ENCODE measurements at regions not wholly inside any gene's neighbourhood (a gene's known extent, or its start where the extent isn't known, plus 50 kb on each side); places are given as distances from the start of the nearest gene placed in this dataset.

- TF ChIP-seq FOXK1 (CRISPR knock-in tag; IDR thresholded peaks at IDR 0.05): no peak
- TF ChIP-seq ARID4B (CRISPR knock-in tag; IDR thresholded peaks at IDR 0.05; ENCODE audit: borderline replicate concordance): no peak
- no peak for TF ChIP-seq ZNF416 (CRISPR knock-in tag; IDR thresholded peaks at IDR 0.05)
- TF ChIP-seq KAT7 (CRISPR knock-in tag; IDR thresholded peaks at IDR 0.05; ENCODE audit: borderline replicate concordance): no peak
Measured at GRCh38 chr11:13118650-13119049, 109.5 kb downstream of the RASSF10 start (continued).

- Mint-ChIP-seq H3K4me3 (no peak overlapping the region), H3K27me3 (ENCODE audit: low read depth) (peaks cover 5% of the 10 kb centered on the region), H3K9me3 (peaks cover 22% of the 10 kb centered on the region), H3K36me3 (peaks cover 13% of the 10 kb centered on the region), H3K27ac (no peak overlapping the region), H3K4me1 (peaks cover 23% of the 10 kb centered on the region)
- CTCF ChIA-PET: interaction anchor here (1.5 to 3.4 kb wide), 4 partner anchors 91 to 205 kb away, joined by 4 to 14 read pairs (median 6); no protein-coding TSS in a partner anchor
- ATAC-seq (no peak), DNase-seq (ENCODE audit: low spot score) (no peak)
- POLR2A ChIA-PET: no interaction called here
- no peak for TF ChIP-seq ZNF317 (CRISPR knock-in tag; IDR thresholded peaks at IDR 0.05; ENCODE audit: borderline replicate concordance, low read depth)
- no peak for TF ChIP-seq MXD4 (CRISPR knock-in tag; IDR thresholded peaks at IDR 0.05; ENCODE audit: borderline replicate concordance)
- no peak for TF ChIP-seq ZNF425 (CRISPR knock-in tag; conservative IDR thresholded peaks at IDR 0.05)
- no peak for TF ChIP-seq CREM (CRISPR knock-in tag; IDR thresholded peaks at IDR 0.05)
- TF ChIP-seq SMAD3 (CRISPR knock-in tag; IDR thresholded peaks at IDR 0.05; ENCODE audit: borderline replicate concordance): no peak
Measured at GRCh38 chr11:13119361-13119760, 110.2 kb downstream of the RASSF10 start.

GRCh38 chr11:13119941-13120520 is 110.9 kb downstream of the RASSF10 start:
- ChIA-PET CTCF (interaction anchor here (1.1 to 3.4 kb wide), 6 partner anchors 25 to 789 kb away, joined by 3 to 14 read pairs (median 4); no protein-coding TSS in a partner anchor), POLR2A (no interaction called here)
- TF ChIP-seq FOXP4 (CRISPR knock-in tag; IDR thresholded peaks at IDR 0.05): no peak
- no peak for TF ChIP-seq MYBL2 (CRISPR knock-in tag; IDR thresholded peaks at IDR 0.05)
- H3K9me3 Mint-ChIP-seq: peaks cover 29% of the 10 kb centered on the region
- no peak overlapping the region for H3K4me3 Mint-ChIP-seq
- H3K27me3 Mint-ChIP-seq (ENCODE audit: low read depth): peaks cover 5% of the 10 kb centered on the region
- peaks cover 13% of the 10 kb centered on the region for H3K36me3 Mint-ChIP-seq
- H3K27ac Mint-ChIP-seq: no peak overlapping the region
- peaks cover 16% of the 10 kb centered on the region for H3K4me1 Mint-ChIP-seq
- ATAC-seq (no peak), DNase-seq (ENCODE audit: low spot score) (no peak)

- no peak overlapping the region for H3K27ac Mint-ChIP-seq
- H3K4me3 Mint-ChIP-seq: no peak overlapping the region
- TF ChIP-seq ATF1 (CRISPR knock-in tag; IDR thresholded peaks at IDR 0.05): no peak
- no peak for TF ChIP-seq JAZF1 (CRISPR knock-in tag; IDR thresholded peaks at IDR 0.05)
- no peak for TF ChIP-seq ZBTB21 (CRISPR knock-in tag; IDR thresholded peaks at IDR 0.05; ENCODE audit: borderline replicate concordance)
- TF ChIP-seq CBFB (CRISPR knock-in tag; IDR thresholded peaks at IDR 0.05; ENCODE audit: low read depth): no peak
- TF ChIP-seq SMAD4 (CRISPR knock-in tag; IDR thresholded peaks at IDR 0.05): no peak
- no peak for TF ChIP-seq NR1H2 (CRISPR knock-in tag; IDR thresholded peaks at IDR 0.05)
- TF ChIP-seq PREB (CRISPR knock-in tag; IDR thresholded peaks at IDR 0.05; ENCODE audit: borderline replicate concordance): no peak
- ChIA-PET POLR2A (no interaction called here), CTCF (interaction anchor here (0.6 to 3.4 kb wide), 7 partner anchors 25 to 789 kb away, joined by 3 to 14 read pairs (median 5); no protein-coding TSS in a partner anchor)
- peaks cover 14% of the 10 kb centered on the region for H3K4me1 Mint-ChIP-seq
- H3K9me3 Mint-ChIP-seq: peaks cover 33% of the 10 kb centered on the region
- H3K36me3 Mint-ChIP-seq: peaks cover 13% of the 10 kb centered on the region
- DNase-seq (ENCODE audit: low spot score) (no peak), ATAC-seq (no peak)
- H3K27me3 Mint-ChIP-seq (ENCODE audit: low read depth): peaks cover 5% of the 10 kb centered on the region
Measured at GRCh38 chr11:13120691-13121090, 111.6 kb downstream of the RASSF10 start.
